Activated gamma-delta T cell (primary cell): ENCODE measurements at regions not wholly inside any gene's neighbourhood (a gene's known extent, or its start where the extent isn't known, plus 50 kb on each side); places are given as distances from the start of the nearest gene placed in this dataset.

ENCODE experiments used
- DNase-seq: peaks from one replicate; lab custom pipeline; 2025; lab: John Stamatoyannopoulos, UW

- DNase-seq = no peak
Measured at GRCh38 chr10:29962166-29962850, 97.1 kb downstream of the JCAD start.

- no peak for DNase-seq
Measured at GRCh38 chr10:29961351-29961750, 98.0 kb downstream of the JCAD start.

- no peak for DNase-seq
Measured at GRCh38 chr10:29960261-29960660, 99.1 kb downstream of the JCAD start.

GRCh38 chr10:29959586-29959985, 99.8 kb downstream of the JCAD start:
- no peak for DNase-seq

- no peak for DNase-seq
Measured at GRCh38 chr10:29958440-29958839, 100.9 kb downstream of the JCAD start.

- no peak for DNase-seq
Measured at GRCh38 chr10:29957907-29958331, 101.5 kb downstream of the JCAD start.

- no peak for DNase-seq
Measured at GRCh38 chr10:29957236-29957635, 102.2 kb downstream of the JCAD start.

- no peak for DNase-seq
Measured at GRCh38 chr10:29956335-29956924, 103.0 kb downstream of the JCAD start.

GRCh38 chr10:29955329-29955935, 104.0 kb downstream of the JCAD start:
- no peak for DNase-seq

GRCh38 chr10:29951441-29951931, 107.9 kb downstream of the JCAD start:
- DNase-seq = no peak

- no peak for DNase-seq
Measured at GRCh38 chr10:29950391-29950790, 109.0 kb downstream of the JCAD start.

GRCh38 chr10:29949411-29950011, 109.9 kb downstream of the JCAD start:
- no peak for DNase-seq

- no peak for DNase-seq
Measured at GRCh38 chr10:29948881-29949355, 110.5 kb downstream of the JCAD start.

GRCh38 chr10:29947701-29948060, 111.7 kb downstream of the JCAD start:
- no peak for DNase-seq

- DNase-seq = no peak
Measured at GRCh38 chr10:29946953-29947700, 112.3 kb downstream of the JCAD start.

- DNase-seq = no peak
Measured at GRCh38 chr10:29946614-29946952, 112.8 kb downstream of the JCAD start.

- DNase-seq = no peak
Measured at GRCh38 chr10:29941476-29941875, 117.9 kb downstream of the JCAD start.

GRCh38 chr10:29932991-29933390, 126.4 kb downstream of the JCAD start:
- DNase-seq = no peak

- no peak for DNase-seq
Measured at GRCh38 chr10:29931833-29932232, 127.6 kb downstream of the JCAD start.

- DNase-seq = no peak
Measured at GRCh38 chr10:29929006-29929405, 130.4 kb downstream of the JCAD start.

GRCh38 chr10:29926693-29927048, 132.7 kb downstream of the JCAD start:
- DNase-seq = no peak
